ENCODE measurements at regions not wholly inside any gene's neighbourhood (a gene's known extent, or its start where the extent isn't known, plus 50 kb on each side); places are given as distances from the start of the nearest gene placed in this dataset.
A peak's percentile ranks its signal among the peaks of the same experiment; 100 is the strongest.

DNA sequence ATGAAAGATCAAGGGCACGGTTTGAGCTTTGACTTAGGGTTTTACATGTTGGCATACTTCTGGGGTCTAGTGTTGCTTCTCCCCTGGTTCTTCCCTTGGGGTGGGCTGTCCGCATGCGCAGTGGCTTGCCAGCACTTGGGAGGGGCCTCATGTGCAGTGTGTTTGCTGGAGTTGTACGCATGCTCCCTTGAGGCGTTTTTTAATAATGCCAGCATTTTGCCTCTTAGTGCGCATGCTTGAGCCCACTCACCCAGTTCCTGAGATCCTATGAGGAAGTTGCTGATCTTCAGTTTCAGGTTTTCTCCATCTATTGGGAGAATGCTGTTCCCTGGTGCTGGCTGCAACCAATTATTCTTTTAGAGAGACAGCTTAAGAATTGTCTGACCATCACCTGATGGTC, 113.4 kb upstream of the GPR141 start:
- no peak for DNase-seq
- no peak overlapping the region for H3K9ac ChIP-seq (ENCODE audit: insufficient read depth in 1 of 2, low read length in 2 of 2)
- H3K27me3 ChIP-seq (ENCODE audit: control insufficient read depth in 3 of 3, insufficient read depth in 3 of 3, low read length in 2 of 3), result no peaks in the 10 kb centered on the region
- no peak overlapping the region for H3K4me3 ChIP-seq
- H3K4me1 ChIP-seq (ENCODE audit: control insufficient read depth in 5 of 5, insufficient read depth in 5 of 5, low read length in 5 of 5), result no peaks in the 10 kb centered on the region
- H3K9me3 ChIP-seq (ENCODE audit: control insufficient read depth in 4 of 4, insufficient read depth in 3 of 4, low read length in 3 of 4), result peaks cover 0 to 4% (median 0%) of the 10 kb centered on the region in 4 donors
- no peak for ATAC-seq (ENCODE audit: insufficient read depth, low FRiP score)
- no peaks in the 10 kb centered on the region for H3K36me3 ChIP-seq (ENCODE audit: control insufficient read depth in 4 of 4, insufficient read depth in 4 of 4, low read length in 4 of 4)
- TF ChIP-seq, protein P1, sequence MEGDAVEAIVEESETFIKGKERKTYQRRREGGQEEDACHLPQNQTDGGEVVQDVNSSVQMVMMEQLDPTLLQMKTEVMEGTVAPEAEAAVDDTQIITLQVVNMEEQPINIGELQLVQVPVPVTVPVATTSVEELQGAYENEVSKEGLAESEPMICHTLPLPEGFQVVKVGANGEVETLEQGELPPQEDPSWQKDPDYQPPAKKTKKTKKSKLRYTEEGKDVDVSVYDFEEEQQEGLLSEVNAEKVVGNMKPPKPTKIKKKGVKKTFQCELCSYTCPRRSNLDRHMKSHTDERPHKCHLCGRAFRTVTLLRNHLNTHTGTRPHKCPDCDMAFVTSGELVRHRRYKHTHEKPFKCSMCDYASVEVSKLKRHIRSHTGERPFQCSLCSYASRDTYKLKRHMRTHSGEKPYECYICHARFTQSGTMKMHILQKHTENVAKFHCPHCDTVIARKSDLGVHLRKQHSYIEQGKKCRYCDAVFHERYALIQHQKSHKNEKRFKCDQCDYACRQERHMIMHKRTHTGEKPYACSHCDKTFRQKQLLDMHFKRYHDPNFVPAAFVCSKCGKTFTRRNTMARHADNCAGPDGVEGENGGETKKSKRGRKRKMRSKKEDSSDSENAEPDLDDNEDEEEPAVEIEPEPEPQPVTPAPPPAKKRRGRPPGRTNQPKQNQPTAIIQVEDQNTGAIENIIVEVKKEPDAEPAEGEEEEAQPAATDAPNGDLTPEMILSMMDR (IDR thresholded peaks at IDR 0.05; ENCODE audit: control extremely low read depth, extremely low read depth), result no peak
- 97 to 98% methylated on average over 6 of the region's 6 CpGs for WGBS, 2 donors
- H3K27ac ChIP-seq (ENCODE audit: low read depth in 1 of 2, low read length in 1 of 2), result no peak overlapping the region

GRCh38 chr7:37571806-37572205, 111.8 kb upstream of the GPR141 start:
- peaks cover 0 to 4% (median 0%) of the 10 kb centered on the region in 4 donors for H3K9me3 ChIP-seq (ENCODE audit: control insufficient read depth in 4 of 4, insufficient read depth in 3 of 4, low read length in 3 of 4)
- WGBS, 2 donors, result 90 to 93% methylated on average over 3 of the region's 3 CpGs

GRCh38 chr7:37577412-37577811, 106.2 kb upstream of the GPR141 start:
- no peak for ATAC-seq (ENCODE audit: insufficient read depth, low FRiP score)
- Histone ChIP-seq H3K36me3 (ENCODE audit: control insufficient read depth in 4 of 4, insufficient read depth in 4 of 4, low read length in 4 of 4) (no peaks in the 10 kb centered on the region), H3K9me3 (ENCODE audit: control insufficient read depth in 4 of 4, insufficient read depth in 3 of 4, low read length in 3 of 4) (no peaks in the 10 kb centered on the region), H3K27me3 (ENCODE audit: control insufficient read depth in 3 of 3, insufficient read depth in 3 of 3, low read length in 2 of 3) (no peaks in the 10 kb centered on the region), H3K4me3 (no peak overlapping the region), H3K4me1 (ENCODE audit: control insufficient read depth in 5 of 5, insufficient read depth in 5 of 5, low read length in 5 of 5) (peaks cover 0 to 10% (median 0%) of the 10 kb centered on the region in 5 donors), H3K9ac (ENCODE audit: insufficient read depth in 1 of 2, low read length in 2 of 2) (no peak overlapping the region), H3K27ac (ENCODE audit: low read depth in 1 of 2, low read length in 1 of 2) (no peak overlapping the region)
- TF ChIP-seq, protein P1 (IDR thresholded peaks at IDR 0.05; ENCODE audit: control extremely low read depth, extremely low read depth), result no peak
- 30 to 58% methylated on average over 2 of the region's 2 CpGs for WGBS, 2 donors
- peak in 2 of 3 donors; percentile 13 to 18 for DNase-seq

More at GRCh38 chr7:37571806-37572205, 111.8 kb upstream of the GPR141 start:
- H3K27me3 ChIP-seq (ENCODE audit: control insufficient read depth in 3 of 3, insufficient read depth in 3 of 3, low read length in 2 of 3), result no peaks in the 10 kb centered on the region
- no peaks in the 10 kb centered on the region for H3K4me1 ChIP-seq (ENCODE audit: control insufficient read depth in 5 of 5, insufficient read depth in 5 of 5, low read length in 5 of 5)
- H3K9ac ChIP-seq (ENCODE audit: insufficient read depth in 1 of 2, low read length in 2 of 2), result no peak overlapping the region
- no peak overlapping the region for H3K4me3 ChIP-seq
- TF ChIP-seq, protein P1 (IDR thresholded peaks at IDR 0.05; ENCODE audit: control extremely low read depth, extremely low read depth), result no peak
- ATAC-seq (ENCODE audit: insufficient read depth, low FRiP score), result no peak
- no peak for DNase-seq
- no peaks in the 10 kb centered on the region for H3K36me3 ChIP-seq (ENCODE audit: control insufficient read depth in 4 of 4, insufficient read depth in 4 of 4, low read length in 4 of 4)
- no peak overlapping the region for H3K27ac ChIP-seq (ENCODE audit: low read depth in 1 of 2, low read length in 1 of 2)

DNA sequence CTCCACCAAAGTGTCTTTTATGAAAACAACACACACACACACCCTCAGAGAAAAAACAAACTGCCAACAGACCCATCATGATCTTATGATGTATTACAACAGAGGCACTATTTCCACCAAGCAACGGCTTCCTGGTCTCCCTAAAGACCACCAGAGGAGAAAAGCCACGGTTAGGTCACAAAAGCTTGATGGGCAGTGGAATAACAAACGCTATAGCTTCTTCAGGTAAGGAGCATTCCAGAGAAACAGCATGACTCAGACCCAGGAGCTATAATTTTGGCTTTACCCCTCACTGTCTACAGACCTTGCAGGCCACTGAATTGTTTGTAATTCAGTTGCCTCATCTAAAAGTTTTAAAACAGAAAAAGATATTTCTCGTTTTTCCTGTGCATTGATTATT, 105.7 kb upstream of the GPR141 start:
- H3K4me3 ChIP-seq, result no peak overlapping the region
- H3K27ac ChIP-seq (ENCODE audit: low read depth in 1 of 2, low read length in 1 of 2), result no peak overlapping the region
- H3K27me3 ChIP-seq (ENCODE audit: control insufficient read depth in 3 of 3, insufficient read depth in 3 of 3, low read length in 2 of 3), result no peaks in the 10 kb centered on the region
- 49 to 55% methylated on average over 4 of the region's 4 CpGs for WGBS, 2 donors
- H3K36me3 ChIP-seq (ENCODE audit: control insufficient read depth in 4 of 4, insufficient read depth in 4 of 4, low read length in 4 of 4), result no peaks in the 10 kb centered on the region
- peaks cover 0 to 10% (median 0%) of the 10 kb centered on the region in 5 donors for H3K4me1 ChIP-seq (ENCODE audit: control insufficient read depth in 5 of 5, insufficient read depth in 5 of 5, low read length in 5 of 5)
- no peak overlapping the region for H3K9ac ChIP-seq (ENCODE audit: insufficient read depth in 1 of 2, low read length in 2 of 2)
- DNase-seq (no peak), ATAC-seq (ENCODE audit: insufficient read depth, low FRiP score) (no peak)
- TF ChIP-seq, protein P1 (IDR thresholded peaks at IDR 0.05; ENCODE audit: control extremely low read depth, extremely low read depth), result no peak
- no peaks in the 10 kb centered on the region for H3K9me3 ChIP-seq (ENCODE audit: control insufficient read depth in 4 of 4, insufficient read depth in 3 of 4, low read length in 3 of 4)
